ENCODE measurements at regions not wholly inside any gene's neighbourhood (a gene's known extent, or its start where the extent isn't known, plus 50 kb on each side); places are given as distances from the start of the nearest gene placed in this dataset.

DNA sequence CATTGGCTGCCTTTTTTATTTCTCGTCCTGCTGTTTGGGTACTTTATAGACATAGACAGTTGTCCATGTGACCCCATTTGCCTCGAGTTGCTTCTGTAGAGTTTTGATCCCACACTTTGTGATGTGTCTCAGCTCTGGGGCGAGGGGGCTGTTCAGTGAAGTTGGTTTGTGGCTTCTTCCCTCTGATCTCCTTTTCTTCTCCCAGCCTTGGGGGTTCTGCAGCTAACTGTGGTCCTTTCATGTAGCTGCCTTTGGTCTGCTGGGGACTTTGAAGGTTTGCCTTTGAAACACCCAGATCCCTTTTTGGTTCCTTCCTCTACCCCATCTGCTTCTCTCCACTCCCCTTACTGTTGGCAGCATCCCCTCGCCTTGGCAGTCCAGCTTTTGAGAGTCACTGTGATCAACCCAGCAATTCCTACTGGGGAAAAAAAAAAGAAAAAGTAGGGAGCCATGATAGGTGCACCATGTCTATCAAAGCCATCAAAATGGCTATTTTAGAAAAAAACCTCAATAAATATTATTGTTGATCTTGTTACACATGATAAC is 728.8 kb upstream of the RBFOX1 start:
- Histone ChIP-seq H3K4me3 (no peak overlapping the region), H3K36me3 (no peaks in the 10 kb centered on the region), H3K4me1 (no peaks in the 10 kb centered on the region), H3K27ac (no peak overlapping the region), H3K27me3 (no peaks in the 10 kb centered on the region), H3K9me3 (no peaks in the 10 kb centered on the region)
- TF ChIP-seq POLR2A (IDR thresholded peaks at IDR 0.05): no peak
- TF ChIP-seq, protein P1, sequence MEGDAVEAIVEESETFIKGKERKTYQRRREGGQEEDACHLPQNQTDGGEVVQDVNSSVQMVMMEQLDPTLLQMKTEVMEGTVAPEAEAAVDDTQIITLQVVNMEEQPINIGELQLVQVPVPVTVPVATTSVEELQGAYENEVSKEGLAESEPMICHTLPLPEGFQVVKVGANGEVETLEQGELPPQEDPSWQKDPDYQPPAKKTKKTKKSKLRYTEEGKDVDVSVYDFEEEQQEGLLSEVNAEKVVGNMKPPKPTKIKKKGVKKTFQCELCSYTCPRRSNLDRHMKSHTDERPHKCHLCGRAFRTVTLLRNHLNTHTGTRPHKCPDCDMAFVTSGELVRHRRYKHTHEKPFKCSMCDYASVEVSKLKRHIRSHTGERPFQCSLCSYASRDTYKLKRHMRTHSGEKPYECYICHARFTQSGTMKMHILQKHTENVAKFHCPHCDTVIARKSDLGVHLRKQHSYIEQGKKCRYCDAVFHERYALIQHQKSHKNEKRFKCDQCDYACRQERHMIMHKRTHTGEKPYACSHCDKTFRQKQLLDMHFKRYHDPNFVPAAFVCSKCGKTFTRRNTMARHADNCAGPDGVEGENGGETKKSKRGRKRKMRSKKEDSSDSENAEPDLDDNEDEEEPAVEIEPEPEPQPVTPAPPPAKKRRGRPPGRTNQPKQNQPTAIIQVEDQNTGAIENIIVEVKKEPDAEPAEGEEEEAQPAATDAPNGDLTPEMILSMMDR (IDR thresholded peaks at IDR 0.05 in 4 of 5, conservative IDR thresholded peaks at IDR 0.05 in 1 of 5): no peak
- DNase-seq: no peak
- intact Hi-C loops (cut with DNase I; ENCODE audit: low total_unique reads): no loop called here
- in situ Hi-C loops (cut with MboI; ENCODE audit: low sequenced_read_pairs in 4 of 4): no loop called here
- no peak for ATAC-seq

DNA sequence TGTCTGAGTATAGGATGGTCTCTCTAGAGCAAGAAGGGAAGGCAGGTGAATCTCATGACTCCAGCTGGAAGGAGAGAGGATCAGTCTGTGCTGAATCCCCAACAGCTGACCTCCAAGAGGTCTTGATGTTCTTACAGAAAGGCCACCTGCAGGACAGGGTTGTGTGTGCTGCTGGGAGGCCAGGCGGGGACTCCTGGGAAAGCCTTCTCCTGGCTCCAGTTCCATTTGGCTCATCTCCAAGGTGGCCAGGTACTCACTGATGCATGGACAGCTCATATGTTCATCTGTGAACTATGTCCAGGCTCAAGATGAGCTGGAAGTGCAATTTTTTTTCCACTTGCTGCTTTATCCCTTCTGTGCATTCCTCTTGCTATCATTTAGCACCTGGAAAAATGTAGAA is 730.2 kb upstream of the RBFOX1 start:
- Histone ChIP-seq H3K4me1 (no peaks in the 10 kb centered on the region), H3K27ac (no peak overlapping the region), H3K27me3 (no peaks in the 10 kb centered on the region), H3K4me3 (no peak overlapping the region), H3K36me3 (no peaks in the 10 kb centered on the region), H3K9me3 (no peaks in the 10 kb centered on the region)
- DNase-seq: no peak
- TF ChIP-seq, protein P1 (IDR thresholded peaks at IDR 0.05 in 4 of 5, conservative IDR thresholded peaks at IDR 0.05 in 1 of 5): no peak
- TF ChIP-seq POLR2A (IDR thresholded peaks at IDR 0.05): no peak
- no peak for ATAC-seq
- intact Hi-C loops (cut with DNase I; ENCODE audit: low total_unique reads): no loop called here
- in situ Hi-C loops (cut with MboI; ENCODE audit: low sequenced_read_pairs in 4 of 4): no loop called here

DNA sequence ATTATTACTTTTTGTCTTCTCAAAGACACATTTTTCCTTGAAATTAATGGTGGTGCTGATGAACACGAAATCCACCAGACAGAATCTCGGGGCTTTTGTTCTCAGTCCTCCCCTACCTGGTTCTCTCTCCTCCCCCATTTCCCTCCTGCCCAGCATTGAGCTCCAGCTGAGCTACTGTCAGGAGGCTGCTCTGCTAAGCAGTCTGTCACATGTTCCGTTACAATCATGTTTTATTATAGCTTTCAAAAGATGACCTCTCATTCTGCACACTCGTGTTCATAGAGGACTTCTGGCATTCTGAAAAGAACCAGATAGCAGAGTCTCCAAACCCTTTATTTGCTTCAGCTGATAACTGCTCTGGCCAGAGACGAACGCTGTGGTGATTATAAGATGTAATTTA is 732.5 kb upstream of the RBFOX1 start:
- no peaks in the 10 kb centered on the region for H3K4me1 ChIP-seq
- H3K27ac ChIP-seq: no peak overlapping the region
- no peak overlapping the region for H3K4me3 ChIP-seq
- H3K9me3 ChIP-seq: no peaks in the 10 kb centered on the region
- no peak for TF ChIP-seq POLR2A (IDR thresholded peaks at IDR 0.05)
- TF ChIP-seq, protein P1 (IDR thresholded peaks at IDR 0.05 in 4 of 5, conservative IDR thresholded peaks at IDR 0.05 in 1 of 5): no peak
- in situ Hi-C loops (cut with MboI; ENCODE audit: low sequenced_read_pairs in 4 of 4) (no loop called here), intact Hi-C loops (cut with DNase I; ENCODE audit: low total_unique reads) (no loop called here)
- DNase-seq (no peak), ATAC-seq (no peak)
- H3K36me3 ChIP-seq: no peaks in the 10 kb centered on the region
- no peaks in the 10 kb centered on the region for H3K27me3 ChIP-seq

DNA sequence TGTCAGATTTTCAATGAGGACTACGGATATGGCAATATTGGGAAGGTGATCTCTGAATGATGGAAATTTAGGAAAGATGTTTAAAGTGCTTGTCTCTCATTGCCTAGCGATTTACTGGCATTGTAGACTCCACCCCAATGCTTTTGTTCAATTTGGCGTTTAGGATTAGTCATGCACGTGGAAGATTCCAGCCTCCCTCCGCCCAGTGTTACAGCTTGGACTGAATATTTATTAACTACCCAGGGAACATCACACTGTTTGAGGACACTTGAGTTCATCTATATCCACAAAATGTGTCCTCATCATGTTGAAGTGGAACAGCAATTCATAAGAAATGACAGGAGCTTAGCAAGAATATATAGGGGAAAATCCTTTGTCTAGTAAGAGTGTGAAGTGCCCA is 738.8 kb upstream of the RBFOX1 start:
- in situ Hi-C loops (cut with MboI; ENCODE audit: low sequenced_read_pairs in 4 of 4): no loop called here
- H3K4me3 ChIP-seq: no peak overlapping the region
- intact Hi-C loops (cut with DNase I; ENCODE audit: low total_unique reads): no loop called here
- H3K4me1 ChIP-seq: no peaks in the 10 kb centered on the region
- TF ChIP-seq, protein P1 (IDR thresholded peaks at IDR 0.05 in 4 of 5, conservative IDR thresholded peaks at IDR 0.05 in 1 of 5): no peak
- TF ChIP-seq POLR2A (IDR thresholded peaks at IDR 0.05): no peak
- H3K27me3 ChIP-seq: no peaks in the 10 kb centered on the region
- DNase-seq: no peak
- no peak for ATAC-seq
- H3K36me3 ChIP-seq: no peaks in the 10 kb centered on the region
- no peak overlapping the region for H3K27ac ChIP-seq
- H3K9me3 ChIP-seq: no peaks in the 10 kb centered on the region

DNA sequence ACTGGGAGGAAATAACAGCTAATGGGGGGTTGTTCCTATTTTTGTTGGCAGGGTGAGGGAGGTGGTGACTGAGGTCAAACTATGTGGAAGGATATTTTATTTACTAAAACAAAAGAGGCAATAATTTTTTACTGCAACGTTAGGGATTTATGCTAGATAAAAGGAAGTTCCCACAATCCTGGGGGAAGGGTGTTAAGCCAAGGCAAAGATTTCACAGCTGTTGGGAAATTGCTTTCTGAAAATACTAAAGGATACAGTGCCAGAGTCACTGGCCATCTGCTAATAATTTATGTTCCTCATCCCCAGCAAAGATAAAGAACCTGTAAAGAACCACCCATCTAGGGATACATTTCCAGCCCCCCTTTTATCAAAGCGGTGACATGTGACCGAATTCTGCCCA is 756.0 kb upstream of the RBFOX1 start:
- TF ChIP-seq, protein P1 (IDR thresholded peaks at IDR 0.05 in 4 of 5, conservative IDR thresholded peaks at IDR 0.05 in 1 of 5): no peak
- no peak for TF ChIP-seq POLR2A (IDR thresholded peaks at IDR 0.05)
- ATAC-seq (no peak), DNase-seq (no peak)
- Histone ChIP-seq H3K36me3 (no peaks in the 10 kb centered on the region), H3K27ac (no peak overlapping the region), H3K4me1 (no peaks in the 10 kb centered on the region), H3K27me3 (no peaks in the 10 kb centered on the region), H3K4me3 (no peak overlapping the region), H3K9me3 (no peaks in the 10 kb centered on the region)
- in situ Hi-C loops (cut with MboI; ENCODE audit: low sequenced_read_pairs in 4 of 4): no loop called here
- intact Hi-C loops (cut with DNase I; ENCODE audit: low total_unique reads): no loop called here
